Breast epithelium (tissue), 4 donors: ENCODE measurements at regions not wholly inside any gene's neighbourhood (a gene's known extent, or its start where the extent isn't known, plus 50 kb on each side); places are given as distances from the start of the nearest gene placed in this dataset.

Experiments used
- DNase-seq, 2 donors: peaks; one replicate each; pipeline ENCODE4 v3.0.0-alpha.2; 2019; ENCODE audit warnings: low spot score in 2 of 2
- H3K27ac ChIP-seq, 2 donors: fragments of 200-600 bp; sonication (generic) in 1 of 2; one replicate each; pipeline ENCODE4 v1.5.1; 2016 to 2019; ENCODE audit warnings: mild to moderate bottlenecking in 1 of 2
- H3K27me3 ChIP-seq, 2 donors: fragments of 200-600 bp; sonication (generic) in 1 of 2; one replicate each; pipeline versions ENCODE4 v1.5.1 to v1.6.0; 2017 to 2019; ENCODE audit warnings: control low read depth in 1 of 2, mild to moderate bottlenecking in 1 of 2
- H3K36me3 ChIP-seq: fragments of 200-600 bp; one replicate; pipeline ENCODE4 v1.5.1; 2019
- H3K4me1 ChIP-seq, 2 donors: fragments of 200-600 bp; sonication (generic); one replicate each; pipeline ENCODE4 v1.5.1; 2016 to 2019; ENCODE audit warnings: control low read depth in 1 of 2
- H3K4me3 ChIP-seq, 3 donors: fragments of 200-600 bp; sonication (generic); 1 replicate in 2 of 3; 2 replicates in 1 of 3; pipeline ENCODE4 v1.5.1; 2016 to 2019; ENCODE audit warnings: mild to moderate bottlenecking in 3 of 3, moderate library complexity in 2 of 3
- H3K9me3 ChIP-seq, 2 donors: fragments of 200-600 bp; sonication (generic) in 1 of 2; one replicate each; pipeline ENCODE4 v1.5.1; 2016 to 2019; ENCODE audit warnings: control low read depth in 1 of 2
- CTCF ChIP-seq, 3 donors: fragments of 450-650 bp; IDR thresholded peaks; one replicate each; pipeline ENCODE4 v1.5.1; 2016 to 2017; ENCODE audit warnings: antibody characterized with exemption in 3 of 3, mild to moderate bottlenecking in 3 of 3, moderate library complexity in 3 of 3
- POLR2A ChIP-seq: fragments of 450-650 bp; IDR thresholded peaks from one replicate; pipeline ENCODE4 v1.6.1; 2016; ENCODE audit warnings: antibody characterized with exemption, mild to moderate bottlenecking, moderate library complexity
- POLR2AphosphoS5 ChIP-seq, 3 donors: sonication (generic); formaldehyde crosslinking; IDR thresholded peaks; one replicate each; pipeline ENCODE4 v1.6.1; 2017; ENCODE audit warnings: antibody characterized with exemption in 3 of 3
- intact Hi-C: fragments of 100-400 bp; cut with DNase I; formaldehyde crosslinking; loops from one replicate; pipeline ENCODE4 v1.15.1; 2023; ENCODE audit warnings: low total_unique reads

- Histone ChIP-seq H3K36me3 (no peaks in the 10 kb centered on the region), H3K27me3 (no peaks in the 10 kb centered on the region), H3K27ac (no peak overlapping the region), H3K4me3 (no peak overlapping the region), H3K9me3 (peaks cover 10 to 22% of the 10 kb centered on the region in 2 donors), H3K4me1 (no peaks in the 10 kb centered on the region)
- DNase-seq = no peak
- TF ChIP-seq CTCF (IDR thresholded peaks at IDR 0.05) = no peak
- intact Hi-C loops = no loop called here
Measured at GRCh38 chr10:59499460-59499859, 137.1 kb upstream of the FAM13C start.

- Histone ChIP-seq H3K9me3 (peaks cover 10 to 26% of the 10 kb centered on the region in 2 donors), H3K27ac (no peak overlapping the region), H3K36me3 (no peaks in the 10 kb centered on the region), H3K27me3 (no peaks in the 10 kb centered on the region), H3K4me1 (no peaks in the 10 kb centered on the region), H3K4me3 (no peak overlapping the region)
- intact Hi-C loops = no loop called here
- DNase-seq = no peak
- TF ChIP-seq POLR2AphosphoS5 (IDR thresholded peaks at IDR 0.05) = no peak
- no peak for TF ChIP-seq CTCF (IDR thresholded peaks at IDR 0.05)
- TF ChIP-seq POLR2A = no peak
Measured at GRCh38 chr10:59493017-59493416, 130.7 kb upstream of the FAM13C start.

GRCh38 chr10:59479426-59479825 is 117.1 kb upstream of the FAM13C start:
- TF ChIP-seq CTCF (IDR thresholded peaks at IDR 0.05) (no peak), POLR2AphosphoS5 (IDR thresholded peaks at IDR 0.05) (no peak), POLR2A (no peak)

GRCh38 chr10:59470570-59470969 is 108.2 kb upstream of the FAM13C start:
- TF ChIP-seq CTCF (IDR thresholded peaks at IDR 0.05) (no peak), POLR2AphosphoS5 (IDR thresholded peaks at IDR 0.05) (no peak), POLR2A (no peak)
- no peak overlapping the region for H3K4me3 ChIP-seq
- H3K9me3 ChIP-seq = peaks cover 6% of the 10 kb centered on the region in 2 donors
- no peaks in the 10 kb centered on the region for H3K4me1 ChIP-seq
- DNase-seq = no peak
- no peaks in the 10 kb centered on the region for H3K27me3 ChIP-seq
- no peaks in the 10 kb centered on the region for H3K36me3 ChIP-seq
- H3K27ac ChIP-seq = no peak overlapping the region
- intact Hi-C loops = no loop called here

More at GRCh38 chr10:59479426-59479825, 117.1 kb upstream of the FAM13C start:
- H3K9me3 ChIP-seq = no peaks in the 10 kb centered on the region
- H3K4me3 ChIP-seq = no peak overlapping the region
- no peaks in the 10 kb centered on the region for H3K27me3 ChIP-seq
- no peak overlapping the region for H3K27ac ChIP-seq
- no peak for DNase-seq
- no peaks in the 10 kb centered on the region for H3K36me3 ChIP-seq
- H3K4me1 ChIP-seq = no peaks in the 10 kb centered on the region
- intact Hi-C loops = no loop called here

- intact Hi-C loops = no loop called here
Measured at GRCh38 chr10:59465088-59465487, 102.7 kb upstream of the FAM13C start.

More at GRCh38 chr10:59465088-59465487, 102.7 kb upstream of the FAM13C start:
- DNase-seq = no peak
- no peaks in the 10 kb centered on the region for H3K36me3 ChIP-seq
- no peaks in the 10 kb centered on the region for H3K4me1 ChIP-seq
- no peaks in the 10 kb centered on the region for H3K27me3 ChIP-seq
- H3K27ac ChIP-seq = no peak overlapping the region
- H3K4me3 ChIP-seq = no peak overlapping the region
- peak in 1 of 3 donors; percentile 19 for TF ChIP-seq CTCF (IDR thresholded peaks at IDR 0.05)
- no peak for TF ChIP-seq POLR2AphosphoS5 (IDR thresholded peaks at IDR 0.05)
- TF ChIP-seq POLR2A = no peak
- peaks cover 0 to 6% of the 10 kb centered on the region in 2 donors for H3K9me3 ChIP-seq
